GM23338 (cell line): ENCODE measurements at regions not wholly inside any gene's neighbourhood (a gene's known extent, or its start where the extent isn't known, plus 50 kb on each side); places are given as distances from the start of the nearest gene placed in this dataset.
A peak's percentile ranks its signal among the peaks of the same experiment; 100 is the strongest.

Experiments used
- ATAC-seq: fragments of 200-7000 bp; cut with Tn5 transposase; 3 replicates; pipeline ENCODE4 v1.9.1; 2020
- DNase-seq: peaks from one replicate; pipeline ENCODE4 v3.0.0-alpha.2; 2015; ENCODE audit warnings: low spot score
- H2AFZ ChIP-seq: fragments of 200-600 bp; sonication (generic); 2 replicates; pipeline ENCODE4 v1.8.0; 2016; ENCODE audit warnings: antibody characterized with exemption, mild to moderate bottlenecking, moderate library complexity
- H3F3A ChIP-seq: fragments of 200-600 bp; sonication (generic); replicated peaks from 2 replicates; pipeline ENCODE4 v1.8.0; 2017; ENCODE audit warnings: antibody characterized with exemption, mixed run types, low read depth
- H3K27ac ChIP-seq: fragments of 200-600 bp; sonication (generic); 2 replicates; pipeline ENCODE4 v1.6.1; 2016; ENCODE audit warnings: low read depth
- H3K27me3 ChIP-seq: fragments of 200-600 bp; sonication (generic); 2 replicates; pipeline ENCODE4 v1.8.0; 2016; ENCODE audit warnings: mild to moderate bottlenecking, mixed run types, moderate library complexity; ENCODE audit not compliant: insufficient read depth
- H3K36me3 ChIP-seq: fragments of 200-600 bp; sonication (generic); 2 replicates; pipeline ENCODE4 v1.8.0; 2016; ENCODE audit warnings: mild to moderate bottlenecking; ENCODE audit not compliant: insufficient read depth
- H3K4me1 ChIP-seq: fragments of 200-600 bp; sonication (generic); 2 replicates; pipeline ENCODE4 v1.8.0; 2016; ENCODE audit warnings: mild to moderate bottlenecking, moderate library complexity; ENCODE audit not compliant: insufficient read depth
- H3K4me2 ChIP-seq: fragments of 200-600 bp; sonication (generic); 2 replicates; pipeline ENCODE4 v1.7.1; 2017; ENCODE audit warnings: mixed run types
- H3K4me3 ChIP-seq: fragments of 200-600 bp; sonication (generic); 2 replicates; pipeline ENCODE4 v1.6.1; 2016; ENCODE audit warnings: mixed run types
- H3K79me2 ChIP-seq: fragments of 200-600 bp; sonication (generic); replicated peaks from 2 replicates; pipeline ENCODE4 v1.8.0; 2017; ENCODE audit warnings: mild to moderate bottlenecking; ENCODE audit not compliant: insufficient read depth
- H3K9me2 ChIP-seq: fragments of 200-600 bp; sonication (generic); 2 replicates; pipeline ENCODE4 v1.8.0; 2017; ENCODE audit not compliant: insufficient read depth
- H4K20me1 ChIP-seq: fragments of 200-600 bp; sonication (generic); replicated peaks from 2 replicates; pipeline ENCODE4 v1.8.0; 2017; ENCODE audit warnings: mild to moderate bottlenecking; ENCODE audit not compliant: insufficient read depth
- H3K27ac Mint-ChIP-seq: 2 replicates; pipeline ENCODE4 v1.8.0; 2020; ENCODE audit warnings: inconsistent platforms, mild to moderate bottlenecking, moderate library complexity, mixed read lengths
- H3K27me3 Mint-ChIP-seq: 3 replicates; pipeline ENCODE4 v1.8.0; 2022; ENCODE audit warnings: low read depth, mild to moderate bottlenecking, moderate library complexity, mixed read lengths, inconsistent platforms; ENCODE audit not compliant: insufficient read depth, poor library complexity
- H3K36me3 Mint-ChIP-seq: 3 replicates; pipeline ENCODE4 v1.8.0; 2021; ENCODE audit warnings: low read depth, mild to moderate bottlenecking, inconsistent platforms, moderate library complexity, mixed read lengths
- H3K4me1 Mint-ChIP-seq: 3 replicates; pipeline ENCODE4 v1.8.0; 2020; ENCODE audit warnings: mild to moderate bottlenecking, inconsistent platforms, mixed read lengths
- H3K4me3 Mint-ChIP-seq: 3 replicates; pipeline ENCODE4 v1.8.0; 2021; ENCODE audit warnings: moderate library complexity, mild to moderate bottlenecking, inconsistent platforms, mixed read lengths
- H3K9me3 Mint-ChIP-seq: 3 replicates; pipeline ENCODE4 v1.8.0; 2020; ENCODE audit warnings: moderate library complexity, mild to moderate bottlenecking, inconsistent platforms, mixed read lengths
- CTCF ChIP-seq, 2 experiments: fragments of 200-600 bp in 1 of 2; sonication (generic) in 1 of 2; conservative IDR thresholded peaks; 2 replicates each; pipeline versions ENCODE4 v1.5.1 to v1.6.1; 2016 to 2017; ENCODE audit warnings: antibody characterized with exemption in 2 of 2, low read depth in 2 of 2, mild to moderate bottlenecking in 2 of 2, moderate library complexity in 1 of 2
- ETS1 ChIP-seq: IDR thresholded peaks from 2 replicates; pipeline ENCODE4 v1.6.1; 2016; ENCODE audit warnings: antibody characterized with exemption
- EZH2phosphoT487 ChIP-seq: fragments of 200-600 bp; sonication (generic); IDR thresholded peaks from one replicate; pipeline ENCODE4 v1.8.1; 2018; ENCODE audit warnings: antibody characterized with exemption; ENCODE audit not compliant: unreplicated experiment
- JUNB ChIP-seq: IDR thresholded peaks from one replicate; pipeline ENCODE4 v1.6.1; 2016; ENCODE audit warnings: antibody characterized with exemption; ENCODE audit not compliant: unreplicated experiment
- NANOG ChIP-seq: IDR thresholded peaks from 2 replicates; pipeline ENCODE4 v1.6.1; 2016; ENCODE audit warnings: antibody characterized with exemption, borderline replicate concordance
- POLR2AphosphoS5 ChIP-seq: IDR thresholded peaks from 2 replicates; pipeline ENCODE4 v1.6.1; 2016; ENCODE audit warnings: antibody characterized with exemption, low read depth
- STAT1 ChIP-seq: IDR thresholded peaks from one replicate; pipeline ENCODE4 v1.6.1; 2016; ENCODE audit warnings: antibody characterized with exemption; ENCODE audit not compliant: unreplicated experiment
- ZNF114 ChIP-seq: fragments of 250-450 bp; sonication (Bioruptor Pico); IDR thresholded peaks from 2 replicates; pipeline ENCODE4 v1.5.0; 2020; ENCODE audit warnings: mild to moderate bottlenecking, moderate library complexity
- ZNF331 ChIP-seq: fragments of 250-450 bp; sonication (Bioruptor Pico); IDR thresholded peaks from 2 replicates; pipeline ENCODE4 v1.5.0; 2020; ENCODE audit warnings: low read depth, mild to moderate bottlenecking, moderate library complexity
- TF ChIP-seq, protein P1 (sequence below): IDR thresholded peaks from one replicate; pipeline ENCODE4 v1.6.1; 2018; ENCODE audit warnings: antibody characterized with exemption; ENCODE audit not compliant: unreplicated experiment

DNA sequence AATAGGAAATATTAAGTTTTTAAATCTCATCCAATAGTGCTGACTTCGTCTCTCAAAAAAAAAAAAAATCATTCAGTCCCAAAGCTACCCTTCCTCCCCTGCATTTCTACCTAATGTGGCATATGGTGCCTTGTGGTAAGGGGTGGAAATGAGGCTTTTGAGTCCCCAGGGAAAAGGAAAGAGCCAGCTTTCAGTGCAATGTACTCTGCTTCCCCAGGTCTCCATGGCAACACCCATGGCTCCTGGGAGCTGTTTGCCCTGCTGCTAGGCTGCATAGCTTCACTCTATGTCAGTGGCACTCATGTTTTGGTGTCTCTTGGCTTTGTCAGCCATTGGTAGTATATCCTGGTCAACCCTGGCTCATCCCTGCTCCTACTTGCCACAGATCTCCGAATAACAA is 175.9 kb downstream of the SLC39A8 start:
- Mint-ChIP-seq H3K4me3 (no peak overlapping the region), H3K9me3 (peaks cover 1% of the 10 kb centered on the region; the same call in 2 of the 3 replicates), H3K27ac (no peak overlapping the region), H3K27me3 (no peaks in the 10 kb centered on the region), H3K4me1 (peaks cover 12% of the 10 kb centered on the region; the same call in 2 of the 3 replicates), H3K36me3 (peaks cover 5% of the 10 kb centered on the region; the same call in 1 of the 3 replicates)
- no peaks in the 10 kb centered on the region for H3F3A ChIP-seq
- H3K4me3 ChIP-seq: no peak overlapping the region
- no peaks in the 10 kb centered on the region for H3K27me3 ChIP-seq
- no peak overlapping the region for H3K4me2 ChIP-seq
- no peaks in the 10 kb centered on the region for H4K20me1 ChIP-seq
- H3K36me3 ChIP-seq: no peaks in the 10 kb centered on the region
- peak; percentile 52 for DNase-seq
- ATAC-seq: peak; percentile 81
- TF ChIP-seq CTCF (conservative IDR thresholded peaks at IDR 0.05; ENCODE audit: low read depth in 2 of 2) (no peak), ZNF331 (no peak), EZH2phosphoT487 (no peak), ZNF114 (CRISPR knock-in tag) (no peak), POLR2AphosphoS5 (no peak), STAT1 (no peak), ETS1 (no peak), JUNB (no peak), NANOG (no peak)
- TF ChIP-seq, protein P1, sequence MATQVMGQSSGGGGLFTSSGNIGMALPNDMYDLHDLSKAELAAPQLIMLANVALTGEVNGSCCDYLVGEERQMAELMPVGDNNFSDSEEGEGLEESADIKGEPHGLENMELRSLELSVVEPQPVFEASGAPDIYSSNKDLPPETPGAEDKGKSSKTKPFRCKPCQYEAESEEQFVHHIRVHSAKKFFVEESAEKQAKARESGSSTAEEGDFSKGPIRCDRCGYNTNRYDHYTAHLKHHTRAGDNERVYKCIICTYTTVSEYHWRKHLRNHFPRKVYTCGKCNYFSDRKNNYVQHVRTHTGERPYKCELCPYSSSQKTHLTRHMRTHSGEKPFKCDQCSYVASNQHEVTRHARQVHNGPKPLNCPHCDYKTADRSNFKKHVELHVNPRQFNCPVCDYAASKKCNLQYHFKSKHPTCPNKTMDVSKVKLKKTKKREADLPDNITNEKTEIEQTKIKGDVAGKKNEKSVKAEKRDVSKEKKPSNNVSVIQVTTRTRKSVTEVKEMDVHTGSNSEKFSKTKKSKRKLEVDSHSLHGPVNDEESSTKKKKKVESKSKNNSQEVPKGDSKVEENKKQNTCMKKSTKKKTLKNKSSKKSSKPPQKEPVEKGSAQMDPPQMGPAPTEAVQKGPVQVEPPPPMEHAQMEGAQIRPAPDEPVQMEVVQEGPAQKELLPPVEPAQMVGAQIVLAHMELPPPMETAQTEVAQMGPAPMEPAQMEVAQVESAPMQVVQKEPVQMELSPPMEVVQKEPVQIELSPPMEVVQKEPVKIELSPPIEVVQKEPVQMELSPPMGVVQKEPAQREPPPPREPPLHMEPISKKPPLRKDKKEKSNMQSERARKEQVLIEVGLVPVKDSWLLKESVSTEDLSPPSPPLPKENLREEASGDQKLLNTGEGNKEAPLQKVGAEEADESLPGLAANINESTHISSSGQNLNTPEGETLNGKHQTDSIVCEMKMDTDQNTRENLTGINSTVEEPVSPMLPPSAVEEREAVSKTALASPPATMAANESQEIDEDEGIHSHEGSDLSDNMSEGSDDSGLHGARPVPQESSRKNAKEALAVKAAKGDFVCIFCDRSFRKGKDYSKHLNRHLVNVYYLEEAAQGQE: no peak
- no peak overlapping the region for H2AFZ ChIP-seq
- H3K79me2 ChIP-seq: no peaks in the 10 kb centered on the region
- no peaks in the 10 kb centered on the region for H3K4me1 ChIP-seq
- H3K9me2 ChIP-seq: 0 out of 2 replicates have a peak, but pooled peaks cover 4% of the 10 kb centered on the region
- no peak overlapping the region for H3K27ac ChIP-seq

DNA sequence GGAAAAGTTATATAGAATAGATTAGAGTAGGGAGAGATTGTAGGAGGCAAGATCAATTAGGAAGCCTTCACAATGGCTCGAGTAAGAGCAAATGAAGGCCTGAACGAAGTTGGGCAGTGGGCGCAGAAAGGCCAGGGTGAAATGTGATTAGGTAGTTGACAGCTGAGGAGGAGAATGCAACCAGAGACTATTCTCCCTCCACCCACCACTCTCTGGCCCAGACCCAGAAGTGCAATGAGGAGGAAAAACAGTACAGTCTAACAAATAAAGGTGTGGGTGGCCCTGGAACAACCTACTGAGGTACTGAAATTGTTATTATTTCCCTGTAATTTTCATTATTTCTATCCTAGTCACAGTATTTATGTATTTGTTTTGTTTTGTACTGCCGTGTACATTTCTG is 176.7 kb downstream of the SLC39A8 start:
- Histone ChIP-seq H3K9me2 (0 out of 2 replicates have a peak, but pooled peaks cover 4% of the 10 kb centered on the region), H3K4me1 (no peaks in the 10 kb centered on the region), H4K20me1 (no peaks in the 10 kb centered on the region), H3K4me2 (no peak overlapping the region), H3K4me3 (no peak overlapping the region), H3K79me2 (no peaks in the 10 kb centered on the region), H3K36me3 (no peaks in the 10 kb centered on the region), H2AFZ (no peak overlapping the region), H3K27me3 (no peaks in the 10 kb centered on the region), H3K27ac (no peak overlapping the region), H3F3A (no peaks in the 10 kb centered on the region)
- Mint-ChIP-seq H3K27ac (no peak overlapping the region), H3K27me3 (no peaks in the 10 kb centered on the region), H3K36me3 (peaks cover 5% of the 10 kb centered on the region; the same call in 1 of the 3 replicates), H3K4me3 (no peak overlapping the region), H3K4me1 (peaks cover 12% of the 10 kb centered on the region; the same call in 2 of the 3 replicates), H3K9me3 (peaks cover 3% of the 10 kb centered on the region; the same call in 2 of the 3 replicates)
- ATAC-seq: no peak
- DNase-seq: no peak
- TF ChIP-seq ZNF114 (CRISPR knock-in tag) (no peak), ETS1 (no peak)
- TF ChIP-seq, protein P1: no peak
